Activated CD8-positive, alpha-beta memory T cell treated with anti-CD3 and anti-CD28 coated beads, Interleukin-2, amount 50 U/mL, for 24 hours (primary cell): ENCODE measurements at regions not wholly inside any gene's neighbourhood (a gene's known extent, or its start where the extent isn't known, plus 50 kb on each side); places are given as distances from the start of the nearest gene placed in this dataset.

Source experiments
- DNase-seq: peaks from one replicate; pipeline ENCODE4 v3.0.0-alpha.2; 2020; ENCODE audit errors: extremely low read depth

GRCh38 chr11:110026858-110027626, 66.2 kb upstream of the ZC3H12C start:
- DNase-seq = no peak

- no peak for DNase-seq
Observed at GRCh38 chr11:110027627-110028371, 65.4 kb upstream of the ZC3H12C start.

GRCh38 chr11:110028921-110029320, 64.3 kb upstream of the ZC3H12C start:
- no peak for DNase-seq

DNA sequence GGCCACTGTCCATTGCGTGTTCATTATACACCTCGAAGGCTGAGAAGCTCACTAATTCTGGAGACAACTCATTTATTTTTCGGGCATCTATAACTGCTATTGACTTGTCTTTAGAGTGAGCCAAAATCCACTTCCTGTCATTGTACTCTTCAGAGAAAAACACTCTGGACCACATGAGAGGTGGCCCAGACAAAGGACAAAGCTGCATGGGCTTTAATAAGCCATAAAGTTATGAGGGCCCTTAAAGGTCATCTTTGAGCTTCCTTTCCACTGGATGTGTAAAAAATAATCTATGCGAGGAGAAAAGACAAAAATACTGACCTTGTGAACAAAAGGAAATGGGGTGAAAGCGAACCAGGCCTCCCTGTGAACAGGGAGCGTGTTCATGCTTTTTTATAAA, 63.5 kb upstream of the ZC3H12C start:
- DNase-seq = no peak

DNA sequence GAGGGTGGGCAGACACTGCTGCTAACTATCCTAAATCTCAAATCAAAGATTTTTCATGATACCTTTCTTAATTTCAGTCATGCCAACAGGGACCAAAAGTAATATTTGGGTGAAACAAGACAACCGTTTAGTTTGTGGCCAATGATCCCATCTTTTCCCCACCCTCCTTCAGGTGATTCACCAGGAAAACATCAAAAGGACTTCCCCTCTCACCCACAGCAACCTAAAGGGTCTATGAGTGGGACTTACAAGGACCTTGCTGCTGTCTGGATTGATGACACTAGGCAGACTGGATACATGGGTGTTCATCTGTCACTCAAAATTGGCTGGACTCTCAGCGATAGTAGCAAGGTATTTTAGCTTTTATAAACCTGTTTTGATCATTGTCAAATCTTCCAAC, 62.0 kb upstream of the ZC3H12C start:
- DNase-seq = no peak

DNA sequence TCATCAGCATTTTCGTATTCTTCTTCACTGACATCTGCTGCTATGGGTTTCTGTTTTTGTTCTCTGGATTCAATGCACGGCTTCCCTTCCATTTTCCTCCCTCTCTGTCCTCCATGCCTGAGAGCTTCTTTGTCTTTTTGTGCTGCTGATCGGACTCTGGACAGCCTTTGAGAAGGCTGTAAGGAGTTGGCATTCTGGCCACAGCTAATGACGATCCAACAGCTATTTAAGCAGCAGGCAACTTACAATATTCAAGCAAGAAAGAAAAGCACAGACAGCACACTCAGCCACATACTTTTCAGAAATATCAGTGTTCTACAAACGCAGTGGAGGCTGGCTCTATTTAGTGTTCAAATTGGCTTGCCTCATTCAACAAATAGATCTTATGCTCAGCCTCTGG, 60.9 kb upstream of the ZC3H12C start:
- no peak for DNase-seq

DNA sequence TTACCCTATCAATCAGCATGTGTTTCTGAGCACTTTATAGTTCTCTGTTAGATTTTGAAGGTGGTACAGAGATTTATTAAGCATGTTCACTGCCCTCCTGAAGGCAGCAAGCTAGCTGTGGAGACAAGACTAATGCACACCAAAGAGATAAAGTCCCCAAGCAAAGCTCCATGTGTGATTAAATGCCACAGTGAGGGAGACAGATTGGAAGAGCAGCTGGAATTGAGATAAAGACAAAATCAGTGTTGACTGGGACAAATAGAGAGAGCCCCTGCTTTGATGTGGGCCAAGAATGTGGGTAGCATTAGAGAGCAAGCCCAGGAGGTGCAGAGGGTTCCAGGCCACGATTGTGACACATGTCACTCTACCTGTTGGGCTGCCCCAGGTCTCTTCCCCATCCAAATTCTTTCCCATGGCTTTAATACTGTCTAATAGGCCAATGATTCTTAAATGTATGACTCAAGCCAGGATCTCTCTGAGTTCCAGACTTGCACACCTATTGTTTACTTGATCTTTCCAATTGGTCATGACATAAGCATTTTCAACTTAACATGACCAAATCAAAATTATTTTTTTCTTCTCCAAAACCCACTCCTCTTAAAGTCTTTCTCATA, 60.1 kb upstream of the ZC3H12C start:
- DNase-seq = no peak

DNA sequence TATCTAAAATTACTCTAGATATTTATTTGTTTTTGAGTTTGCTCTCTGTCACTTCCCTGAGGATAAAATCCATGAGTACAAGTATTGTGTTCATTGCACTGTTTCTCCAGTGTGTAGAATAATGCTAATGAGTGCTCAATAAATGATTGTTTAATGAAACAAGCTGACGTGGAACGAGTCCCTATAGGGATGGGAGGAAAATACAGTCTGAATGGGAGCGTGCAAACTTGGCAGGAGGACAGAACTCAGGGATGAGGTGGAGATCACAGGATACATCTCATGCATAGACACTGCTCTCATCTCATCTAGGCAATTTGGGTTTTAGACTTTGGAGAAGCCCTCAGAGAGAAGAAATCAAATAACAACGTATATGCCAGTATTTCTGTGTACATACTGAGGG, 58.4 kb upstream of the ZC3H12C start:
- DNase-seq = no peak

DNA sequence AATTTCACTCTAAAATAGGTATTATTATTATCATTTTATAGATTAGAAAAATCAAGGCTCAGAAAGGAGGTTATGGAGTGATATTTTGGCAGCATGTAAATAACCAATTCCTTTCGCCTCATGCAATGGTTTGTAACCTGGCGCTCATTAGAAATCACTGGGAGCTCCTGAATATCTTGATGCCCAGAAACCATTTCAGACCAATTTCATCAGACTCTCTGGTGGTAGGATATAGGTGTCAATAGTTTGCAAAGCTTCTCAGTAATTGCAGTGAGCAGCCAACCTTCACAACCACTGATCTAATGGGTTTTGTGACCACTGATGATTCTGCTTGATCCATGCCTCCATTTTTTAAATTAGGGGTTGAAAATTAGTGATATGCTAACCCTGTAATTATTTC, 57.8 kb upstream of the ZC3H12C start:
- no peak for DNase-seq

- DNase-seq = no peak
Observed at GRCh38 chr11:110038201-110038600, 55.0 kb upstream of the ZC3H12C start.
